ENCODE measurements at regions not wholly inside any gene's neighbourhood (a gene's known extent, or its start where the extent isn't known, plus 50 kb on each side); places are given as distances from the start of the nearest gene placed in this dataset.

DNA sequence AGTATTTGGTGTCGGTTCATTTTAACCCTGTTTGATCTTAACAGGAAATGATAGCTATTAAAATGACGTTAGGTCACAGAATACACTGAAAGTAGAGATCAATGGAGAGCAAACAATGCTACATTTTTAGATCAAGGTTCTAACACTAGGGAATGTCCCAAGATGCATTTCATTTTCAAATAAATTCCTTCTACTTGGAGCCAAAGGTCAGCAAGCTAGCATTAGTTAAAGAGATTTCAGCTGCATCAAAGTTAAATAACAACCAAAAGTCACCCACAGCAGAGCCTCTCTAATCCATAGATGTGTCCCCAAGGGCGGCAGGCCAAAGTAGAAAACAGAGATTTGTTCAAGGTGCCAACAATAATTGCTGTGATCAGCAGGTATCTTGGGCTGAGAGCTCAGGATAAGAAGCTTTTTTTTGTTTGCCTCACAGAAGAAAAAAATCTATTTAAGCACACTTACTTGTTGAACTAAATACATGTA lies 1233.6 kb upstream of the TMEFF2 start (continued):
- TF ChIP-seq, protein P1, sequence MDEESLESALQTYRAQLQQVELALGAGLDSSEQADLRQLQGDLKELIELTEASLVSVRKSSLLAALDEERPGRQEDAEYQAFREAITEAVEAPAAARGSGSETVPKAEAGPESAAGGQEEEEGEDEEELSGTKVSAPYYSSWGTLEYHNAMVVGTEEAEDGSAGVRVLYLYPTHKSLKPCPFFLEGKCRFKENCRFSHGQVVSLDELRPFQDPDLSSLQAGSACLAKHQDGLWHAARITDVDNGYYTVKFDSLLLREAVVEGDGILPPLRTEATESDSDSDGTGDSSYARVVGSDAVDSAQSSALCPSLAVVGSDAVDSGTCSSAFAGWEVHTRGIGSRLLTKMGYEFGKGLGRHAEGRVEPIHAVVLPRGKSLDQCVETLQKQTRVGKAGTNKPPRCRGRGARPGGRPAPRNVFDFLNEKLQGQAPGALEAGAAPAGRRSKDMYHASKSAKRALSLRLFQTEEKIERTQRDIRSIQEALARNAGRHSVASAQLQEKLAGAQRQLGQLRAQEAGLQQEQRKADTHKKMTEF (CRISPR knock-in tag; IDR thresholded peaks at IDR 0.05), result peak; percentile 93
- TF ChIP-seq MIER2 (CRISPR knock-in tag; IDR thresholded peaks at IDR 0.05) (peak; percentile 84), ZNF615 (CRISPR knock-in tag; IDR thresholded peaks at IDR 0.05; ENCODE audit: borderline replicate concordance) (0 out of 2 replicates have a peak, but pooled peaks have one; percentile 68), ZNF143 (CRISPR knock-in tag; IDR thresholded peaks at IDR 0.05) (peak; percentile 88), DPF2 (CRISPR knock-in tag; IDR thresholded peaks at IDR 0.05; ENCODE audit: borderline replicate concordance, low read depth) (peak; percentile 98), ARID4A (CRISPR knock-in tag; IDR thresholded peaks at IDR 0.05; ENCODE audit: borderline replicate concordance) (peak; percentile 19; the same call in 1 of the 2 replicates), ZNF564 (CRISPR knock-in tag; IDR thresholded peaks at IDR 0.05) (no peak), HNF4G (IDR thresholded peaks at IDR 0.05; ENCODE audit: borderline replicate concordance, low read depth, low read length) (peak; percentile 98), HNF4G (CRISPR knock-in tag; IDR thresholded peaks at IDR 0.05; ENCODE audit: borderline replicate concordance, low read depth) (peak; percentile 90), PHF20 (CRISPR knock-in tag; IDR thresholded peaks at IDR 0.05) (no peak), ZNF317 (CRISPR knock-in tag; IDR thresholded peaks at IDR 0.05) (peak; percentile 76), ZNF276 (CRISPR knock-in tag; IDR thresholded peaks at IDR 0.05; ENCODE audit: low read depth) (no peak), ZBTB3 (CRISPR knock-in tag; IDR thresholded peaks at IDR 0.05; ENCODE audit: borderline replicate concordance, low read depth) (0 out of 2 replicates have a peak, but pooled peaks have one; percentile 53), HHEX (CRISPR knock-in tag; IDR thresholded peaks at IDR 0.05) (peak; percentile 90), SIN3A (IDR thresholded peaks at IDR 0.05; ENCODE audit: borderline replicate concordance, low read depth, low read length) (no peak), ASH2L (IDR thresholded peaks at IDR 0.05; ENCODE audit: insufficient read length, low read depth, low read length) (peak; percentile 97), ZC3H13 (CRISPR knock-in tag; IDR thresholded peaks at IDR 0.05) (no peak), ELF4 (CRISPR knock-in tag; IDR thresholded peaks at IDR 0.05; ENCODE audit: borderline replicate concordance) (peak; percentile 71; the same call in 1 of the 2 replicates), SRF (IDR thresholded peaks at IDR 0.05; ENCODE audit: low read depth, low read length) (0 out of 2 replicates have a peak, but pooled peaks have one; percentile 32), RAD51 (IDR thresholded peaks at IDR 0.05; ENCODE audit: borderline replicate concordance) (no peak), SAP130 (CRISPR knock-in tag; IDR thresholded peaks at IDR 0.05; ENCODE audit: low read depth) (peak; percentile 77), XRCC5 (optimal IDR thresholded peaks at IDR 0.05; ENCODE audit: low read length) (no peak), ZNF670 (CRISPR knock-in tag; IDR thresholded peaks at IDR 0.05; ENCODE audit: borderline replicate concordance) (peak; percentile 86; the same call in 1 of the 2 replicates), ARNT (IDR thresholded peaks at IDR 0.05) (no peak), ZNF839 (CRISPR knock-in tag; IDR thresholded peaks at IDR 0.05; ENCODE audit: borderline replicate concordance) (no peak)
